ENCODE measurements at regions not wholly inside any gene's neighbourhood (a gene's known extent, or its start where the extent isn't known, plus 50 kb on each side); places are given as distances from the start of the nearest gene placed in this dataset.

DNA sequence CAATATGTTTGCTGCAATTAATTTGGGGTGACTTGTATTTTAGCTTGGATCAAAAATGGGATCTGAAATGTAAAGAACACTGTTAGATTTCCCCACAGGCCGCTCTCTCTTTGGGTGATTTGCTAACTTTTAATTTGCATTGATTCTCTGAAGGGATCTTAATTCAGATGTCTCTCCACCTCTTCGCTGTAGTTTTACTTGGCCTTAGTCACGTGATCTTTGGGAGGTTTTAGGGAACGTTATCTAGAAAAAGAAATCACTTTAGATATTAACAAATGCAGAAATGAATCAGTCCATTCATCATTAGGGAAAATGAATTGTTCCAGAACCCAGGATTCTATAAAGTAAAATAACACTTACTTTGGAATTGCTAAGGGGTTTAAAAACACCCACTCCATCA is 390.2 kb downstream of the THBS2 start:
- TF ChIP-seq GATA2 (IDR thresholded peaks at IDR 0.05; ENCODE audit: low read depth, low read length) (no peak), GATA3 (IDR thresholded peaks at IDR 0.05; ENCODE audit: low read depth, low read length) (no peak)

Measured in SH-SY5Y (cell line).